ENCODE measurements at regions not wholly inside any gene's neighbourhood (a gene's known extent, or its start where the extent isn't known, plus 50 kb on each side); places are given as distances from the start of the nearest gene placed in this dataset.
"Not testable (repeated sequence)": the region's sequence is repeated elsewhere in the genome, so short reads cannot be mapped to it uniquely, and the experiment has no call there.

DNA sequence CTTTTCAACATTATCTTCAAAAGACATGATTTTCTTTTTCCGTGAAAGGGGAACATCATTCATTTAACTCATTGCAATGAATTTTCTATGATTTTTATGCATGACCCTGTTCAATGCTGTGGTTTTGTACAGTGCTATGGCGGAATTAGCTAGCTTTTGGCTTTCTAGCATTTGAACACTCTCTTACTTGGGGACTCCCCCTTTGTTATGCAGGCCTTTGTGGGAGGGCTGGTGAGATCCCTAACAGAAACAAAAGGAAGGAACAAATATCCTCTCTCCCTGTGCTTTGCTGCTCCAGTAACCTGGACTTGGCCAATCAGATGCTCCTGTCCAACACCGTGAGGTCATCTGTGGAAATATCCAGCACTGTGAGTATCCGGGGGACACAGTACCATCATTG lies 353.4 kb upstream of the FZD8 start:
- Mint-ChIP-seq H3K4me1 (no peaks in the 10 kb centered on the region), H3K9me3 (peaks cover 3% of the 10 kb centered on the region), H3K27me3 (no peaks in the 10 kb centered on the region), H3K27ac (no peak overlapping the region), H3K4me3 (no peak overlapping the region), H3K36me3 (ENCODE audit: low read depth) (no peaks in the 10 kb centered on the region)
- no peak for ATAC-seq (replicated peaks)

GRCh38 chr10:35993591-35994515 lies 351.8 kb upstream of the FZD8 start:
- no peak for ATAC-seq (replicated peaks)
- H3K27ac Mint-ChIP-seq = no peak overlapping the region
- no peaks in the 10 kb centered on the region for H3K4me1 Mint-ChIP-seq
- H3K4me3 Mint-ChIP-seq = no peak overlapping the region
- H3K27me3 Mint-ChIP-seq = no peaks in the 10 kb centered on the region
- H3K36me3 Mint-ChIP-seq (ENCODE audit: low read depth) = no peaks in the 10 kb centered on the region
- H3K9me3 Mint-ChIP-seq = peaks cover 3% of the 10 kb centered on the region

- no peaks in the 10 kb centered on the region for H3K4me1 Mint-ChIP-seq
- H3K27me3 Mint-ChIP-seq = no peaks in the 10 kb centered on the region
- H3K4me3 Mint-ChIP-seq = no peak overlapping the region
- H3K9me3 Mint-ChIP-seq = no peaks in the 10 kb centered on the region
- ATAC-seq (replicated peaks) = no peak
- no peak overlapping the region for H3K27ac Mint-ChIP-seq
- H3K36me3 Mint-ChIP-seq (ENCODE audit: low read depth) = no peaks in the 10 kb centered on the region
These were observed 350.0 kb upstream of the FZD8 start for GRCh38 chr10:35992107-35992506.

DNA sequence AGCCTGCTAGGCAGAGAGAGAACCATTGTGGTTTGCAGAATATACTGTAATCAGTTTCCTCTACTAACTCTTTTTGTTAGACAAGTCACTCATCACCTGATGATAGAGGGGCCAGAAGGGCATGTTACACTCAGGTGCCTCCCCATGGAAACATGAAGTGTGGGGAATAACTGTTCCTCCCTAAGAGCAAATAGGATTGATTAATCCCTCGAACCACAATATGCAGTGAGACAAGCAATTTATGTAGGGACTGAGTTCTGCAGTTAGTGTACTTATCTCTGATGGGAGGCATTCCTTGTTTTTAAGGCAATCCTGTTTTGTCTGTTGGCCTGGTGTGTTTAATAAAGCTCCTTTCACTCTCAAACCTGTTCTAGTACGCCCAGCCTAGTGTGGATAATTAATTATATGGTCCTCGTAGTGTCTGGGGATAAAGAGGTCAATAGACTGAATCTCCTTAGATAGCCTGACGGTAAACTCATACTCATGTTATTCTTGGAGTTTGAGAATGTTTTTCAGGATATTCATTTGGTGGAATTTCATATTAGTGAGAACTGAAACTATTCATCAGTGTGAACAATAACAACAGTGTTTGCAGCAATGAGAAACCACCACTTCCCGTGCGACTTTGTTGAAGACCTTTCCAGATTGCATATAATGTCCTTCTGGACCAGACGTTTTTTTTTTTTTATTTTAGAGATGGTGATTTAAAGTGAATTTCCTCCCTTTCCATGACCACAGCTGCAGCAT lies 344.8 kb upstream of the FZD8 start:
- no peak for ATAC-seq (replicated peaks)

GRCh38 chr10:35979116-35979515 lies 337.0 kb upstream of the FZD8 start:
- ATAC-seq (replicated peaks) = no peak
- Mint-ChIP-seq H3K27ac (no peak overlapping the region), H3K4me1 (no peaks in the 10 kb centered on the region), H3K27me3 (no peaks in the 10 kb centered on the region), H3K36me3 (ENCODE audit: low read depth) (no peaks in the 10 kb centered on the region), H3K4me3 (no peak overlapping the region), H3K9me3 (peaks cover 4% of the 10 kb centered on the region)

More for the DNA sequence above, 344.8 kb upstream of the FZD8 start:
- H3K4me3 Mint-ChIP-seq = no peak overlapping the region
- no peaks in the 10 kb centered on the region for H3K4me1 Mint-ChIP-seq
- no peaks in the 10 kb centered on the region for H3K27me3 Mint-ChIP-seq
- H3K36me3 Mint-ChIP-seq (ENCODE audit: low read depth) = no peaks in the 10 kb centered on the region
- no peak overlapping the region for H3K27ac Mint-ChIP-seq
- no peaks in the 10 kb centered on the region for H3K9me3 Mint-ChIP-seq

- H3K4me3 Mint-ChIP-seq; H3K27ac Mint-ChIP-seq; H3K36me3 Mint-ChIP-seq (ENCODE audit: low read depth); H3K27me3 Mint-ChIP-seq; H3K4me1 Mint-ChIP-seq; ATAC-seq (replicated peaks): not testable (repeated sequence)
- H3K9me3 Mint-ChIP-seq = peaks cover 18% of the 10 kb centered on the region
These were observed 332.0 kb upstream of the FZD8 start for GRCh38 chr10:35973912-35974591.

DNA sequence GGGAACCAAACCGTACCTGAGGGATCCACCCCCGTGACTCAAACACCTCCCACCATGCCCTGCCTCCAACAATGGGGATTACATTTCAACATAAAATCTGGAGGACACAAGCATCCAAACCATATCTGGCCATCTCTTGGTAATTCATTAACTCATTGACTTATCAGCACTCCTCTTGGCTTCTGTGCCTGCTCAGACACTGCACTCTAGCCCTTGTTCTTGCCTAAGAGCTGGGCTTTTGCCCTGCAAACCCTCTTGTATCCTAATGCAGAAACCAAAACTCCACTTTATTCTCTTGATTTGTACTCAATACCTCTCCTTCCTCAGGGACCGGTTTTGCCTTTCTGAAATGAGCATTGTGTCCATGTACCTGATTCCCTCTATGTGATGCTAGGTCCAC lies 330.2 kb upstream of the FZD8 start:
- no peaks in the 10 kb centered on the region for H3K4me1 Mint-ChIP-seq
- peaks cover 18% of the 10 kb centered on the region for H3K9me3 Mint-ChIP-seq

GRCh38 chr10:35971397-35971796 lies 329.3 kb upstream of the FZD8 start:
- Mint-ChIP-seq H3K4me1 (no peaks in the 10 kb centered on the region), H3K9me3 (peaks cover 23% of the 10 kb centered on the region), H3K4me3 (no peak overlapping the region), H3K27ac (no peak overlapping the region), H3K36me3 (ENCODE audit: low read depth) (no peaks in the 10 kb centered on the region), H3K27me3 (no peaks in the 10 kb centered on the region)
- no peak for ATAC-seq (replicated peaks)

More for the DNA sequence above, 330.2 kb upstream of the FZD8 start:
- no peak for ATAC-seq (replicated peaks)
- no peaks in the 10 kb centered on the region for H3K27me3 Mint-ChIP-seq
- H3K27ac Mint-ChIP-seq = no peak overlapping the region
- no peak overlapping the region for H3K4me3 Mint-ChIP-seq
- H3K36me3 Mint-ChIP-seq (ENCODE audit: low read depth) = no peaks in the 10 kb centered on the region

DNA sequence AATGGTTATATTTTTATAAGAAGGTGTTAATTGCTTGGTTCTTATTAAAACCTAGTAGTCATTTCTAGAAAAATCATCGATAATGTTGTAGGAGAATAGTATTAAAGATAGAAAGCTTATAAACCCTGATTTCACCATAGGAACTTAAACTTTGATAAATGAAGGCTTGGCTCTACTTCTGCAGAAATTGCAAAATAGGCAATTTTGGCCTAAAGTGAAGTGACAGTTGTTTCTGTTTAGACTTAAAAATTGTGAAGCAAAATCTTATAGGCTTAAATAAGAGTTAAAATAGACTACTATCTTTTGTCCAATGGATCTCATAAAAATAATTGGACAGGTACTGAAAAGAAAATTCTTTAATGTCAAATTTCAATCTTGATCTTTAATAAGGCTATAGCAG lies 321.6 kb upstream of the FZD8 start:
- no peak overlapping the region for H3K27ac Mint-ChIP-seq
- peaks cover 5% of the 10 kb centered on the region for H3K9me3 Mint-ChIP-seq
- no peaks in the 10 kb centered on the region for H3K36me3 Mint-ChIP-seq (ENCODE audit: low read depth)
- H3K4me3 Mint-ChIP-seq = no peak overlapping the region
- H3K27me3 Mint-ChIP-seq = no peaks in the 10 kb centered on the region
- no peak for ATAC-seq (replicated peaks)
- H3K4me1 Mint-ChIP-seq = no peaks in the 10 kb centered on the region

- no peaks in the 10 kb centered on the region for H3K27me3 Mint-ChIP-seq
- no peaks in the 10 kb centered on the region for H3K4me1 Mint-ChIP-seq
- ATAC-seq (replicated peaks) = no peak
- H3K27ac Mint-ChIP-seq = no peak overlapping the region
- H3K36me3 Mint-ChIP-seq (ENCODE audit: low read depth) = no peaks in the 10 kb centered on the region
- H3K4me3 Mint-ChIP-seq = no peak overlapping the region
- H3K9me3 Mint-ChIP-seq = no peaks in the 10 kb centered on the region
These were observed 319.4 kb upstream of the FZD8 start for GRCh38 chr10:35961501-35961900.

- no peaks in the 10 kb centered on the region for H3K27me3 Mint-ChIP-seq
- ATAC-seq (replicated peaks) = no peak
- H3K27ac Mint-ChIP-seq = no peak overlapping the region
- H3K9me3 Mint-ChIP-seq = no peaks in the 10 kb centered on the region
- H3K4me1 Mint-ChIP-seq = no peaks in the 10 kb centered on the region
- no peak overlapping the region for H3K4me3 Mint-ChIP-seq
- no peaks in the 10 kb centered on the region for H3K36me3 Mint-ChIP-seq (ENCODE audit: low read depth)
These were observed 317.2 kb upstream of the FZD8 start for GRCh38 chr10:35959252-35959651.

- not testable (repeated sequence) for H3K27ac Mint-ChIP-seq; H3K27me3 Mint-ChIP-seq; H3K36me3 Mint-ChIP-seq (ENCODE audit: low read depth); H3K4me1 Mint-ChIP-seq; H3K4me3 Mint-ChIP-seq; ATAC-seq (replicated peaks); H3K9me3 Mint-ChIP-seq
These were observed 316.5 kb upstream of the FZD8 start for GRCh38 chr10:35958609-35959008.

DNA sequence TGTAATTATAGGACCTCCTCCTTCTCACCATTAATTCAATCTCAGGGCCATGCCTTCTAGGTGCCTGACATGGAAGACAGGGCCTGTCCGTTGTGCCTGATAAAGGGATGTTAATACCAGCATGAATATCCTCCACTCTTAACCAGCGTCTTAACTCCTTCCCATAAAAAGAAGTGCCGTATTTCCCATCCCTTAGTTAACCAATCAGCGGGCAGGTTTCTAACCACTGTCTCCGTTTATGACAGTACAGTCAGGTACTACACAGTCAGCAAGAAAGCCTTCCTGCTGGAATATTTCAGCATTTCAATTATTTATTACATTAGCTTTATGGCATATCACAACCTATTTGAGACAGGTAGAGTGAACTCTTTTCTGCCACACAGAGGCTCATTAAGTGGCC lies 308.6 kb upstream of the FZD8 start:
- Mint-ChIP-seq H3K36me3 (ENCODE audit: low read depth) (no peaks in the 10 kb centered on the region), H3K4me1 (no peaks in the 10 kb centered on the region), H3K27ac (no peak overlapping the region), H3K9me3 (no peaks in the 10 kb centered on the region), H3K27me3 (peaks cover 3% of the 10 kb centered on the region), H3K4me3 (no peak overlapping the region)
- ATAC-seq (replicated peaks) = no peak

DNA sequence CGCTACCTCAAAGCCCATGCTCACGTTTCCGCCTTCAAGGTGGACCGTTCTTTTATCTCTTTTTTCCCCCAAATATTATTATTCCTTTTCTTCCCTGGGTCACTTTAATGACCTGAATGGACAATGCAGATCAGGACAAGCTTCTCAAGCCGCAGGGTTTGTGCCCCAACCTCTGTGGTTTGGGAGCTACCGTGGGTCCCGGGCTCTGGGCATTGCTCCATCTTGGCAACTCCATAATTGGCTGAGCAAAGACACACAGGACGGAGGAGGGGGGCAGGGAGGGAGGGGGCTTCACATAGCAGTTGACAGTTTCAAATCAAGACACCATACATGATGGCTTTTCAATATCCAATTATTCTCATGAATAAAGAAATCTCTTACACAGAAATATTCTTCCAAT lies 308.1 kb upstream of the FZD8 start:
- Mint-ChIP-seq H3K27me3 (peaks cover 3% of the 10 kb centered on the region), H3K27ac (no peak overlapping the region), H3K9me3 (no peaks in the 10 kb centered on the region), H3K4me1 (no peaks in the 10 kb centered on the region), H3K4me3 (no peak overlapping the region), H3K36me3 (ENCODE audit: low read depth) (no peaks in the 10 kb centered on the region)
- ATAC-seq (replicated peaks) = no peak

DNA sequence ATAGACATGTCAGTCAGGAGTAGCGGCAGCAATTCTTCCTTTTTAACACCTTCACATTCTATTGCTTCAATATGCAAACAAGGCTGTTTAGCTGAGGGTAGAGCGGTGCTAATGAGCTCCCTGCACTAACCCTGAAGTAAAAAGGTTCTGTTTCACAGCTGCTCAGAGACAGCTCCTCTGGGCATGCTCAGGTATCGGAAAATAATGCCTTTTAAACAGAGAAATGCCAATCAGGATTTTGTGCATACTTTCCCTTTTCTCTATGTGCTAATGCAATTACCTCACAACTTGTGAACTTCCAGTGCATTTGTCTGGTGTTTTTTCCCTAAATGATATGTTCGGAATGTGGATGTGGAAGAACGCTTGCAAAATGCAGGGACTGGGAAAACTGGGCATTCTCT lies 307.7 kb upstream of the FZD8 start:
- no peak overlapping the region for H3K27ac Mint-ChIP-seq
- peaks cover 3% of the 10 kb centered on the region for H3K27me3 Mint-ChIP-seq
- H3K9me3 Mint-ChIP-seq = no peaks in the 10 kb centered on the region
- H3K4me3 Mint-ChIP-seq = no peak overlapping the region
- no peaks in the 10 kb centered on the region for H3K4me1 Mint-ChIP-seq
- H3K36me3 Mint-ChIP-seq (ENCODE audit: low read depth) = no peaks in the 10 kb centered on the region
- ATAC-seq (replicated peaks) = no peak
